ENCODE measurements at regions not wholly inside any gene's neighbourhood (a gene's known extent, or its start where the extent isn't known, plus 50 kb on each side); places are given as distances from the start of the nearest gene placed in this dataset.
"Not testable (repeated sequence)": the region's sequence is repeated elsewhere in the genome, so short reads cannot be mapped to it uniquely, and the experiment has no call there.

DNA sequence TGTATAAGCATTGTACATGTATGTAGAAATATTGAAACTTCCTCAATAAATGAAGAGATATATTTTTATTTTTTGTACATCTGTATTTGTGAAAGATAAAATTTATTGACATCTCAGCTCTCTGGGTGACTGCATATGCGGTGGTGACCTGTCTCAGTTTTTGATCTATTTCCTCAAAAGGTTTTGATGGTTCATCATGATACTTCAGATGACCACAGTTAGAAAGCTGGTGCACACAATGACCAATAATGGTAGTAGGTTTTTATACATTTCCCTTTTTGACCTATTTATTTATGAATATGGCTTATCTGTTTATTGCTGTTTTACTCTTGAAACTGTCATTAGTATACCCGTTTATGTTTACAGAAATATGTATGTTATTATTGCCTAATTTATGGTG is 549.6 kb upstream of the CHD1 start:
- TF ChIP-seq ARNTL (CRISPR knock-in tag; IDR thresholded peaks at IDR 0.05; ENCODE audit: borderline replicate concordance, low read depth); CSDC2 (CRISPR knock-in tag; IDR thresholded peaks at IDR 0.05); ZNF70 (CRISPR knock-in tag; IDR thresholded peaks at IDR 0.05); ZFP3 (CRISPR knock-in tag; IDR thresholded peaks at IDR 0.05); RARB (CRISPR knock-in tag; IDR thresholded peaks at IDR 0.05): not testable (repeated sequence)

Measured in SK-N-SH treated with all-trans-retinoic acid at 6 μM for 48 hours (cell line).